GM18519 (cell line): ENCODE measurements at regions not wholly inside any gene's neighbourhood (a gene's known extent, or its start where the extent isn't known, plus 50 kb on each side); places are given as distances from the start of the nearest gene placed in this dataset.
"Not testable (repeated sequence)": the region's sequence is repeated elsewhere in the genome, so short reads cannot be mapped to it uniquely, and the experiment has no call there.

ENCODE experiments used
- ATAC-seq: cut with Tn5 transposase; IDR thresholded peaks from one replicate; pipeline ENCODE4 v1.9.1; 2021; ENCODE audit warnings: mild to moderate bottlenecking, moderate library complexity; ENCODE audit not compliant: unreplicated experiment, low FRiP score

DNA sequence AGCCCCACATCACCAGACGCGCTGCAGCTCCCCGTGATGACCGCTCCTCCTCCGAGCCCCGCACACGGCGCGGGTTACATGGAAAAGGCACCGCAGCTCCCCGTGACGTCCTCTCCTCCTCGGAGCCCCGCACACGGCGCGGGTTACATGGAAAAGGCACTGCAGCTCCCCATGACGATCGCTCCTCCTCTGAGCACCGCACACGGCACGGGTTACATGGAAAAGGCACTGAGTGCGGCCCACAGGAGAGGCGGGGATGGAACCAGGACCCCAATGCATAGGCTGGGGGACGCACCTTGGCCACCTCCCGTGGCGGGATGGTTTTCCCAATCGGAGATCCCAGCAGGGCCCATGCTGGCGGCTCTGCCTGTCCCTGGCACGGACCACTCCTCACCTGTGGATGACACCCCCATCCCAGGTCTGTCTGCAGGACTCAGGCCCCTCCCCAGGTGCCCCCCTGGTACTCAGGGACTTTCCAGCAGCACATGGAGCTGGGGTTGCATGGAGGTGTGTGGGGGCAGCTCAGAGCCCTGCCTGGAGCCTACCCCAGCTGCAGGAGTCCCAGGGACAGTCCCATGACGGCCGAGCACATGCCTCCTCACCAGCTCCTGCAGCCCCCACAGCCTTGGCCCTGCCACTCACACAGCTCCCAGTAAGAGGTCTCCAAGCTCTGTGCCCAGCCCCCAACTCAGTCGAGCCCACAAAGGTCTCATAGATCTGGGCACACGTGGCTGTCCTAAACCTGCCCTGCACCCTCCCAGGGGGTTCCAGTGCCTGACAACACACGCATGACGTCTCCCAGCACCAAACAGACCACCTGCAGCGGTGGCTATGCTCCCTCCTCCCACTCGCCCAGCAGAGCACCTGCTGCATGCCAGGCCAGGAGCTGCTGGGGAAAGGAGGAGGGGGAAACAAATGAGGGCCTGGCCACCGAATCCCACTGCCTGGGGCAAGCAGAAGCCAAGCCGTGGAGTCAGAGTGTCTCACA, 166.6 kb downstream of the BRD1 start:
- no peak for ATAC-seq

GRCh38 chr22:49660321-49660720, 167.4 kb downstream of the BRD1 start:
- ATAC-seq: no peak

GRCh38 chr22:49659924-49660315, 167.8 kb downstream of the BRD1 start:
- no peak for ATAC-seq

DNA sequence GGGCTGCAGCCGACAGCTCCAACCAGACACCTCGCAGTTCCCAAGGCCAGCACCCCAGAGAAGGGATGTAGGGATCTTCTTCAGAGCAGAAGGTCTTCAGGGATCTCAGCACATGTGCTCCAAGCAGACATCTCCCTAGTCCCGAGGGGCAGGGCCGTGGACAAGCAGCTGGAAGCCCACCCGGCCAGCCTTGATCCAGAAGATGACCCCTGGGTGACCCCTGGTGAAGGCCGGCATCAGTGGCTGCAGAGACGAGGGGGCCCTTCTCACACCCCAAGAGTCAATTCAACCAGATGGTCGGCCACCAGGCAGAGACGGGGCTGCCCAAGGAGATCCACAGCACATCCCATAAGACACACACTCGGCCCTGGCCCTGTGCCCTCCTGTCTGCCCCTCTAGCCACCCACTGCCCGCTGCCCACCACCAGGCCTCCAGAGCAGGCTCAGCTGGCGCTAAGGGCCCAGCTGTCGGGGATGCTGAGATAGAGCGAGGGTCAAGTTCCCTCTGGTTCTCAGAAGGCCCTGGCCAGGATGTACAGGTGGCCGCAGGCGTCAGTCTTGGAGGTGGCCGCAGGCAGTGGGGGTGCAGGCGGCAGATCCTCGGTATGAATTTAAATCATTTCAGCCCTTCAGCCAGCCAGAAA, 168.3 kb downstream of the BRD1 start:
- no peak for ATAC-seq

- ATAC-seq: no peak
These were observed 168.8 kb downstream of the BRD1 start for GRCh38 chr22:49658902-49659280.

- ATAC-seq: no peak
These were observed 169.6 kb downstream of the BRD1 start for GRCh38 chr22:49657974-49658590.

DNA sequence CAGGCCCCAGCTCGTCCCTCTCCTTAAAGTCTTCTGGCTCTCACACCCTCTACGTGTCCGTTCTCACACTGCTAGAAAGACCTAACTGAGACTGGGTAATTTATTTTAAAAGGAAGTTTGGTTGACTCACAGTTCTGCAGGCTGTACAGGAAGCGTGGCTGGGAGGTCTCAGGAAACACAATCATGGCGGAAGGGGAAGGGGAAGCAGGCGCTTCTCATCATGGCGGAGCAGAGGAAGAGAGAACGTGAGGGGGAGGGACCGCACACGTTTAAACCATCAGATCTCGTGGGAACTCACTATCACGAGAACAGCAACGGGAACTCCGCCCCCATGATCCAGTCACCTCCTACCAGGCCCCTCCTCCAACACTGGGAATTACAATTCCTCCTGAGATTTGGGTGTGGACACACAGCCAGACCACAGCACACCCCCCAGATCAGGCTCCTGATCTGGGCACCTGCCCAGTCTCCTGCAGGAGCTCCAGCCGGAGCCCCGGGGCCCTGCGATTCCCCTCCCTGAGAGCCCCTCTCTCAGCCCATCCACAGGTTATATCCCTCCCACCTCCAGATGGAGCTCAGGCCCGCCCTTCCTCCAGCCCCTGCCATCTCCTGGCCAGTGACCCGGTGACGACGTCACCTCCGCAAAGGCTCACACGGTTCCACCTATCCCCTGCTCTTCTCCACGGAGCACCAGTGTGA, 170.2 kb downstream of the BRD1 start:
- ATAC-seq: no peak

DNA sequence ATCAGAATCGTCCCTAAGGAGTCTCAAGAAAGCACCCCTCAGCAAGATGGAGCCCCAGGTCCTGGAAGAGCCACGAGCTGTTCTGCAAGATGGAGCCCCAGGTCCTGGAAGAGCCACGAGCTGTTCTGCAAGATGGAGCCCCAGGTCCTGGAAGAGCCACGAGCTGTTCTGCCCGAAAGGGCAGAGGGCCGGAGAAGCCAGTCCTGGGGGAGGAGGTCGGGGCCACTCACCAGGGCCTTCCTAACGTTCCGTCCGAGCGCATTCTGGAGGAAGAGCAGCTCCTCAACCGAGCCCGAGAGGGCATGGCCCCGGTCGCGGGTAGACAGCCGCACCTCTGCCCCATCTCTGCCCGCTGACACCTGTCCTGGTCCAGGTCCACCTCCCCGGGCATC, 170.8 kb downstream of the BRD1 start:
- ATAC-seq: not testable (repeated sequence)

GRCh38 chr22:49656291-49656851, 171.3 kb downstream of the BRD1 start:
- no peak for ATAC-seq

GRCh38 chr22:49655168-49655812, 172.4 kb downstream of the BRD1 start:
- no peak for ATAC-seq

DNA sequence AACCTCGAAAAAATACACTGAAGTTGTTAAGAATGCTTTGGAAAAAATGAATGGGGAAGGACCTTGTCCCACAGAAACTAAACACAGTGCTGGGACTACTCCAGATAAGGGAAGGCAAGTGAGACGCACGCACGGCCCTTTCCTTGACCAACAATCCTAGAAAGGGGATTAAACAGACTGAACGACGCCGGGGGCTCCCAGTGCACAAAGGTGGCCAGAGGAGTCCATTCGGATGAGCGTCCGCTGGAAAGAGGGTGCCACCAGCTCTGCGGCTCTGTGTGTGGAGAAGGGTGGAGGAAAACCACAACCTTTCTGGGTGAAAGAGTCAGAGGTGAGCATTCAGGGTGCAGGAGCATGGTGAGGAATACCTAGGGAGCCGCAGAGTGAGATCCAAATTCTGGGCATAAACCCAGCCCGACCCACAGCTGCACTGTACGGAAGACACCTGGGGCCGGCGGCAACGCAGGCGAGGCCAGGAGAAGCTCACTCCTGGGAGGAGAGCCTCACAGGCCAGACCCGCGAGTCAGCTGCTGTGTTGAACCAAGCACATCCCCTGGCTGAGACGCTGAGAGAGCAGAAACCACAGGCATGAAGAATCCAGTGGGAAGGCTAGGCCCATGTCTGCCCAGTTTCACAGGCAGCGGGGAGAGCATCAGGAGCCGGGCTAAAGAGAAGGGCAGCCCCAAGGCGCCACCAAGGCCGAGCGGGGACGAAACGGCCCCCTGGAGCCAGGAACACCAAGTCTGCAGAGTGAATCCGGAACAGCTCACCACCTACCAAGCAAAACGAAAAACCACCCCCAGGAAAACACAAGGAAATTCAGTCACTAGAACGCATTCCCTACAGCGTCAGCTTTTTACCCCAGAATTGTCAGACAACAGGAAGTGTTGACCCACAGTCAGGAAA, 177.1 kb downstream of the BRD1 start:
- ATAC-seq: no peak

GRCh38 chr22:49649166-49650068, 178.3 kb downstream of the BRD1 start:
- no peak for ATAC-seq

DNA sequence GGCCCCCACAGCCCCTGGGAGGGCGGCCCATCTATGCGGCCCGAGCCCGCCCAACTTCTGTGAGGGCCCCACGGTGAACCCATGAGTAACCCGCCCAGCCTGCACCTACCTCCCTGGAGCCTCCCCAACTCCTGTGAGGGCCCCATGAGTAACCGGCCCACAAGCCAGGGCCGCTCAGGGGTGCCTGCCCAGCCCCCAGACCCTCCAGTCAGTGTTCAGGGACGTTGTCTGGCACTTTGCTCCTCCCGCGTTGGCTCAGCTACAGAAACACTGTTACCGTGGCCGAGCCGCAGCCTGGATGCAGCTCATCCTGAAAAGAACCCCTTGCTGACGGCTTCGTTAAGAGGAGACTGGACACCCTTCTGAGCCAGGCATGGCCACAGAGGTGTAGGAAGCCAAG, 179.6 kb downstream of the BRD1 start:
- no peak for ATAC-seq

DNA sequence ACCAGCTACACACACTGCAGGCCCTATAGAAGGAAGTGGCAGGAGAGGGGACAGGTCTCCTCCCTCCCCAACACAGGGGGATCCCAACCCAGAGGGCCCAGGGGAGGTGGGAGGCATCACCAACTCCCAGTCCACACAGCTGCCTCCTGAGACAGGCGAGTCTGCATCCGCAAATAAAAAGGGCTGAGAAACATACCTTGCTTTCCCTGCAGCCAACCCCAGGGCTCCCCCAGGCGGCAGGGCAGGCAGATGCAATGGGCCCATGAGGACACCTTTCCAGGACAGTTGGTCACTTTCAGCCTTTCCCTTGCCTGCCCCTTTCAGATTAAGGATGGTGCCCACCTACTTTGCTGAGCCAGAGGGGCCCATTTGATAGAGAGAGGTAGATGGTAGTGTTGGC, 180.0 kb downstream of the BRD1 start:
- no peak for ATAC-seq

- ATAC-seq: no peak
These were observed 180.8 kb downstream of the BRD1 start for GRCh38 chr22:49646876-49647275.

- no peak for ATAC-seq
These were observed 181.7 kb downstream of the BRD1 start for GRCh38 chr22:49645791-49646550.

- no peak for ATAC-seq
These were observed 182.4 kb downstream of the BRD1 start for GRCh38 chr22:49645257-49645656.
